CD14-positive monocyte (primary cell): ENCODE measurements at regions not wholly inside any gene's neighbourhood (a gene's known extent, or its start where the extent isn't known, plus 50 kb on each side); places are given as distances from the start of the nearest gene placed in this dataset.

ENCODE experiments used
- DNase-seq, 3 donors: peaks; one replicate each; pipeline ENCODE4 v3.0.0-alpha.2; 2011 to 2022
- H2AFZ ChIP-seq: 2 replicates; pipeline ENCODE4 v1.6.0; 2012; ENCODE audit warnings: mild to moderate bottlenecking, low read depth, low read length, inconsistent platforms; ENCODE audit not compliant: insufficient read depth, poor library complexity, severe bottlenecking
- H3K27ac ChIP-seq, 2 donors: 1 replicate in 1 of 2; 2 replicates in 1 of 2; pipeline ENCODE4 v1.5.1; 2012 to 2013; ENCODE audit warnings: low read length in 2 of 2, control low read depth in 1 of 2, inconsistent platforms in 1 of 2, low read depth in 1 of 2, mild to moderate bottlenecking in 1 of 2
- H3K27me3 ChIP-seq, 2 donors: one replicate each; pipeline versions ENCODE4 v1.6.0 to v1.6.1; 2011 to 2013; ENCODE audit warnings: low read length in 2 of 2; ENCODE audit not compliant: control insufficient read depth in 2 of 2, insufficient read depth in 2 of 2
- H3K36me3 ChIP-seq, 2 donors: replicated peaks in 1 of 2; 1 replicate in 1 of 2; 2 replicates in 1 of 2; pipeline versions ENCODE4 v1.5.1 to v1.6.1; 2012 to 2013; ENCODE audit warnings: low read length in 2 of 2, control low read depth in 1 of 2, inconsistent platforms in 1 of 2, mild to moderate bottlenecking in 1 of 2; ENCODE audit not compliant: insufficient read depth in 2 of 2, control insufficient read depth in 1 of 2
- H3K4me1 ChIP-seq, 2 donors: 1 replicate in 1 of 2; 2 replicates in 1 of 2; pipeline versions ENCODE4 v1.5.1 to v1.6.1; 2012 to 2013; ENCODE audit warnings: low read length in 2 of 2, control low read depth in 1 of 2, inconsistent platforms in 1 of 2, mild to moderate bottlenecking in 1 of 2, moderate library complexity in 1 of 2; ENCODE audit not compliant: insufficient read depth in 2 of 2, control insufficient read depth in 1 of 2
- H3K4me2 ChIP-seq: replicated peaks from 2 replicates; pipeline ENCODE3; 2012; ENCODE audit warnings: low read length, moderate library complexity, mild to moderate bottlenecking; ENCODE audit not compliant: poor library complexity, severe bottlenecking; ENCODE audit errors: extremely low read depth
- H3K4me3 ChIP-seq, 3 experiments: fragments of 200-600 bp in 1 of 3; sonication (generic) in 1 of 3; replicated peaks in 1 of 3; 1 replicate in 2 of 3; 2 replicates in 1 of 3; pipeline ENCODE4 v1.5.1; 2011 to 2013; ENCODE audit warnings: low read length in 3 of 3, mild to moderate bottlenecking in 3 of 3, control low read depth in 2 of 3, low read depth in 2 of 3, inconsistent platforms in 1 of 3, moderate library complexity in 1 of 3
- H3K79me2 ChIP-seq: 2 replicates; pipeline ENCODE4 v1.6.0; 2012; ENCODE audit warnings: mild to moderate bottlenecking, control low read depth, inconsistent platforms, low read length, moderate library complexity; ENCODE audit not compliant: insufficient read depth
- H3K9ac ChIP-seq: 2 replicates; pipeline ENCODE4 v1.6.0; 2017; ENCODE audit warnings: low read length, mild to moderate bottlenecking; ENCODE audit not compliant: insufficient read depth, poor library complexity, severe bottlenecking
- H3K9me3 ChIP-seq, 2 donors: replicated peaks in 1 of 2; 1 replicate in 1 of 2; 2 replicates in 1 of 2; pipeline versions ENCODE4 v1.5.1 to v1.6.1; 2012 to 2013; ENCODE audit warnings: low read length in 2 of 2, control low read depth in 1 of 2; ENCODE audit not compliant: control insufficient read depth in 1 of 2, insufficient read depth in 1 of 2
- H4K20me1 ChIP-seq: 2 replicates; pipeline ENCODE4 v1.6.0; 2012; ENCODE audit warnings: mild to moderate bottlenecking, low read length, control low read depth, moderate library complexity; ENCODE audit not compliant: insufficient read depth
- H3K27ac Mint-ChIP-seq, 7 donors: one replicate each; pipeline ENCODE4 v1.8.0; 2020; ENCODE audit warnings: mild to moderate bottlenecking in 7 of 7, mixed read lengths in 7 of 7, moderate library complexity in 6 of 7, inconsistent platforms in 2 of 7
- H3K27me3 Mint-ChIP-seq, 3 donors: one replicate each; pipeline ENCODE4 v1.8.0; 2021 to 2022; ENCODE audit warnings: low read depth in 3 of 3, mild to moderate bottlenecking in 3 of 3, mixed read lengths in 3 of 3, moderate library complexity in 3 of 3, inconsistent platforms in 1 of 3
- H3K36me3 Mint-ChIP-seq, 2 donors: one replicate each; pipeline ENCODE4 v1.8.0; 2020; ENCODE audit warnings: mixed read lengths in 2 of 2, inconsistent platforms in 1 of 2, mild to moderate bottlenecking in 1 of 2
- H3K4me1 Mint-ChIP-seq: one replicate; pipeline ENCODE4 v1.8.0; 2020; ENCODE audit warnings: mild to moderate bottlenecking, mixed read lengths
- H3K4me3 Mint-ChIP-seq, 2 donors: one replicate each; pipeline ENCODE4 v1.8.0; 2020; ENCODE audit warnings: mild to moderate bottlenecking in 2 of 2, mixed read lengths in 2 of 2, moderate library complexity in 1 of 2
- H3K9me3 Mint-ChIP-seq, 7 donors: one replicate each; pipeline ENCODE4 v1.8.0; 2020 to 2022; ENCODE audit warnings: mixed read lengths in 7 of 7, mild to moderate bottlenecking in 6 of 7, moderate library complexity in 6 of 7, inconsistent platforms in 2 of 7
- CTCF ChIP-seq: fragments of 200-600 bp; IDR thresholded peaks from one replicate; pipeline ENCODE4 v1.8.0; 2022; ENCODE audit warnings: antibody characterized with exemption, mild to moderate bottlenecking
- WGBS: methylation state at CpG from one replicate; pipeline ENCODE4 v1.1.5; 2013; ENCODE audit warnings: missing lambda C conversion rate; ENCODE audit not compliant: insufficient coverage; 5-methylcytosine and 5-hydroxymethylcytosine counted together
- intact Hi-C, 2 donors: fragments of 100-400 bp; cut with micrococcal nuclease; formaldehyde crosslinking; loops; one replicate each; pipeline versions ENCODE4 v1.15.0 to v1.15.1; 2023

GRCh38 chr2:145423809-145424208, 903.9 kb upstream of the ZEB2 start:
- Histone ChIP-seq H3K9ac (no peak overlapping the region), H3K79me2 (no peaks in the 10 kb centered on the region), H3K36me3 (no peaks in the 10 kb centered on the region), H3K4me2 (no peak overlapping the region), H3K4me3 (no peak overlapping the region), H3K4me1 (no peaks in the 10 kb centered on the region), H3K9me3 (peaks cover 17 to 37% of the 10 kb centered on the region in 2 donors), H2AFZ (no peak overlapping the region), H3K27me3 (no peaks in the 10 kb centered on the region), H4K20me1 (no peaks in the 10 kb centered on the region), H3K27ac (no peak overlapping the region)
- Mint-ChIP-seq H3K36me3 (peaks cover 0 to 3% of the 10 kb centered on the region in 2 donors), H3K27me3 (peaks cover 0 to 1% (median 0%) of the 10 kb centered on the region in 3 donors), H3K27ac (no peak overlapping the region), H3K4me1 (peaks cover 5% of the 10 kb centered on the region), H3K9me3 (peaks cover 18 to 42% (median 28%) of the 10 kb centered on the region in 7 donors), H3K4me3 (no peak overlapping the region)
- no peak for TF ChIP-seq CTCF
- no CpG with 5 or more reads among the region's 1 CpG for WGBS
- no peak for DNase-seq
- intact Hi-C loops = no loop called here

- H2AFZ ChIP-seq = no peak overlapping the region
- no peaks in the 10 kb centered on the region for H4K20me1 ChIP-seq
- Mint-ChIP-seq H3K4me1 (peaks cover 5% of the 10 kb centered on the region), H3K9me3 (peaks cover 16 to 43% (median 27%) of the 10 kb centered on the region in 7 donors), H3K4me3 (no peak overlapping the region), H3K27ac (no peak overlapping the region), H3K27me3 (peaks cover 0 to 1% (median 0%) of the 10 kb centered on the region in 3 donors), H3K36me3 (peaks cover 0 to 3% of the 10 kb centered on the region in 2 donors)
- no peaks in the 10 kb centered on the region for H3K4me1 ChIP-seq
- no peaks in the 10 kb centered on the region for H3K27me3 ChIP-seq
- 100% methylated on average over 1 of the region's 1 CpG for WGBS
- no peak overlapping the region for H3K27ac ChIP-seq
- no peaks in the 10 kb centered on the region for H3K79me2 ChIP-seq
- no peak for DNase-seq
- no peak overlapping the region for H3K4me3 ChIP-seq
- no peak for TF ChIP-seq CTCF
- intact Hi-C loops = no loop called here
- H3K4me2 ChIP-seq = no peak overlapping the region
- peaks cover 17 to 37% of the 10 kb centered on the region in 2 donors for H3K9me3 ChIP-seq
- no peak overlapping the region for H3K9ac ChIP-seq
- H3K36me3 ChIP-seq = no peaks in the 10 kb centered on the region
Observed at GRCh38 chr2:145422576-145422975, 902.7 kb upstream of the ZEB2 start.
